IPS-20b (cell line): ENCODE measurements at regions not wholly inside any gene's neighbourhood (a gene's known extent, or its start where the extent isn't known, plus 50 kb on each side); places are given as distances from the start of the nearest gene placed in this dataset.

Experiments used
- H3K27ac ChIP-seq: one replicate; pipeline ENCODE4 v1.5.1; 2013; ENCODE audit warnings: low read length
- H3K27me3 ChIP-seq: 2 replicates; pipeline ENCODE4 v1.6.1; 2013; ENCODE audit warnings: mild to moderate bottlenecking, low read length, inconsistent platforms; ENCODE audit not compliant: insufficient read depth
- H3K36me3 ChIP-seq: 2 replicates; pipeline ENCODE4 v1.6.1; 2013; ENCODE audit warnings: low read depth, mild to moderate bottlenecking, inconsistent platforms, low read length, moderate library complexity; ENCODE audit not compliant: insufficient read depth
- H3K4me1 ChIP-seq: 2 replicates; pipeline ENCODE4 v1.6.1; 2013; ENCODE audit warnings: mild to moderate bottlenecking, control low read depth, inconsistent platforms, low read length, moderate library complexity; ENCODE audit not compliant: insufficient read depth
- H3K4me3 ChIP-seq: 2 replicates; pipeline ENCODE4 v1.5.1; 2013; ENCODE audit warnings: mild to moderate bottlenecking, low read length, inconsistent platforms
- H3K9ac ChIP-seq: 2 replicates; pipeline ENCODE4 v1.6.1; 2013; ENCODE audit warnings: low read depth, mild to moderate bottlenecking, inconsistent platforms, low read length, moderate library complexity
- H3K9me3 ChIP-seq: 2 replicates; pipeline ENCODE4 v1.6.1; 2013; ENCODE audit warnings: mild to moderate bottlenecking, low read depth, low read length, inconsistent platforms; ENCODE audit not compliant: insufficient read depth

DNA sequence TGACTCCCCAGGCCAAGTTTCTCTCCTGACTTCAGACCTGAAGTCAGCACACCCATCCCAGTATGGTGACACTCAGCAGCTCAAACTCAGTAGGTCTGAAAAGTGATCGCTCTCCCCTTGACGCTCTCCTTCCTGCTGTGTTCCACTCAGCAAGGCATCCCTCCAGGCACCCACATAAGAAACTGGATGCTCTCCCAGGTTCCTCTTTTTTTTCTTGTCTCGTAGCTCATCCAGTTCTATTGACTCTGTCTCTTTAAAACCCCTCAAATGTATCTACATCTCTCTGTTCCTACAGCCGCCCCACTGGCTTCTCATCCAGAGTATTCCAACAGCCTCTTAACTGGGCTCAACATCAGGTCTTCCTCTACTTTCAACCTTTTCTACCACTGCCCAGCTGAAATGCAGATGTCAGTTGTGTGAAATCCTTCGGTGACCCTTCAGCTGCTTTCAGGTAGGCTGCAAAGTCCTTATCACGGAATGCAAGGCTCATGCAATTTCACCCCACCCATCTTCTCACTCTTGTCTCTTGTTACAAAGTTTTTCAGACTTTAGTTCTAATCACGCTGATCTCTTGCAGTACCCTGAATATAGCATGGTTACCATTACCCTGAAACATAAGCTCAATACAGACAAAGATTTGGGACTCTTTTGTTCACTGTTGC, 286.2 kb upstream of the POU3F1 start:
- Histone ChIP-seq H3K27me3 (no peaks in the 10 kb centered on the region), H3K9ac (no peak overlapping the region), H3K27ac (no peak overlapping the region), H3K36me3 (no peaks in the 10 kb centered on the region), H3K4me3 (no peak overlapping the region), H3K4me1 (peaks cover 6% of the 10 kb centered on the region; the same call in 1 of the 2 replicates), H3K9me3 (no peaks in the 10 kb centered on the region)

DNA sequence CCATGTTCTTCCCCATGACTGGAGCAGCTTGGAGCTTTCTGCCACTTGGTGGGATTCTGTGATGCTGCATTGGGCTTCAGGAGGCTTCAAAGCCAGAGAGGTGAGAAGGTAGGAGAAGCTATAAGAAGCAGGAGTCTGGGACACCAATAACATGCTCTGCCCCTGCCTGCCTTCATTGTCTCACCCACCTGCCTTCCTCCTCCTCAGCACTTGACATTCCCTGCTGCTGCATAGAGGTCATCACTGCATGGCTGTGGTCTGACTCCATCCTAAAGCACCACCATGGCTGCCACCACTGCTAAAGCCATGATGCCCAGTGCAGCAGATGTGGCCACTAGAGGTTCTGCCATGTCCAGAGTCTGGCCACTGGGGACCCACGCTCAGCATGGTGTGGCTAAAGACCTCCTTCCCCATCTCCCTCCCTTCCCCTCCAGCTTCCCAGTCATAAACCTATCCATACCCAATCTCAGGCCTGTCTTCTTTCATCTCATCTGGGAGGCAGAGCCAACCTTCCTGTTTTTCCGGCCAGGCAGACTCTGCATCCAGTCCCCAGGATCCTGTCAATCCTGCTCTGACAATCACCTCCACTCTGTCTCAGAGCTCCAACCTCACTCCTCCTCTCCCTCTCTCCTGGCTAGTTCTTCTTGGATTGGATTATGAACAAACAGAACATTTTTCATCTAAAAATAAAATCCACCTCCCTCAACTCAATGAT, 285.1 kb upstream of the POU3F1 start:
- Histone ChIP-seq H3K9ac (no peak overlapping the region), H3K36me3 (no peaks in the 10 kb centered on the region), H3K4me3 (no peak overlapping the region), H3K27ac (no peak overlapping the region), H3K27me3 (no peaks in the 10 kb centered on the region), H3K4me1 (no peaks in the 10 kb centered on the region), H3K9me3 (no peaks in the 10 kb centered on the region)

- Histone ChIP-seq H3K27ac (no peak overlapping the region), H3K27me3 (no peaks in the 10 kb centered on the region), H3K9ac (no peak overlapping the region)
Measured at GRCh38 chr1:38330799-38331198, 284.2 kb upstream of the POU3F1 start.

DNA sequence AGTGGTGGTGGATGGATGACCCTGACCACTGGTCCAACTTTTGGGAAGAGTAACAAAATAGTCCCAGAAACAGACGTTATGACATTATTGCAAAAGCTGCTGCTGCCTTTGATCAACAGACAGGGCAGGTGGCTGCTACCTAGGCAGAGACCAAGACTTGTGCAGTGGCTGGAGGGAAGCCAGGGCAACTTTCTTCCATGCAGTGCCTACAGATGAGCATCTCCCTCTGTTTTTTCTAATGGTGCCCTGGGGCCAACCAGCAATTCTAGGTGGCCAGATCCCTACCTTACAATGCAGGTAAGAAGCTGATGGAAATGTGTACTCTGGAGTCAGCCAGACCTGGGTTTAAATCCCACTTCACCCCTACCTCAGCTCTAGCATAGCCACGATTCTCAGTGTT, 283.1 kb upstream of the POU3F1 start:
- Histone ChIP-seq H3K4me1 (no peaks in the 10 kb centered on the region), H3K36me3 (no peaks in the 10 kb centered on the region), H3K9me3 (no peaks in the 10 kb centered on the region), H3K4me3 (no peak overlapping the region), H3K27me3 (no peaks in the 10 kb centered on the region), H3K9ac (no peak overlapping the region), H3K27ac (no peak overlapping the region)

More at GRCh38 chr1:38330799-38331198, 284.2 kb upstream of the POU3F1 start:
- Histone ChIP-seq H3K4me1 (no peaks in the 10 kb centered on the region), H3K4me3 (no peak overlapping the region), H3K36me3 (no peaks in the 10 kb centered on the region), H3K9me3 (no peaks in the 10 kb centered on the region)

DNA sequence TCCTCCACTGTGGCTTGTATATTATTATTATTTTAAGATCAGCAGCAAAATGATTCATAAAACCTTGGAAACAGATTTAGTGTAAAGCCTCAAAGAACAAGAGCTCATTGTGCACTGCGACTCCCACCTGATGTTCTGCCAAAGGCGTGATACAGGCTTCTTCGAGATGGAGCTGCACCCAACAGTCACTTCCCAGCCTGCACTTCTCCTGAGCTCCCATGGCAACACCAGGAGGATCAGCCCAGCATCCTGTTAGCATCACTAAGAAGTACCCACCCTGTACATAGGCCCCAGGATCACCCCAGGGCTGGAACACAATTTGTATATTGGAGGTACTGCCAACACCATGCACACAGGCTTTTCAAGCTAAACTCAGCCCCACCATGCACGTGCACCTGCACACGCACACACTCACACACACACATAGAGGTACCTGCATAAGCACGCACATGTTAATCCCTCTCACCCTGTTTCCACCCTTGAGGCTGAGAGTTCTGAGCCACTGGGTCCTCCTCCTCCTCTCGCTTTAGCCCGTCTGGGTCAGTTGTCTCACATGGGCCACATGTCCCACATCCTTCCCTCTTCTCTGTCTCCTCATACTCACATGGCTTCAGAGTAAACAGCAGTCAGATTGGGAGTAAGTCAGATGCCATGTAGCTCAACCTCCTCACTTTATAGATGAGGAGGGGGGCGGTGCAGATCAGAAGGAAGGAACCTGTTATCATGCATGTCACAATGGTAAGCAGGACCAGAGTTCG, 281.9 kb upstream of the POU3F1 start:
- no peak overlapping the region for H3K27ac ChIP-seq
- no peaks in the 10 kb centered on the region for H3K36me3 ChIP-seq
- H3K27me3 ChIP-seq = no peaks in the 10 kb centered on the region
- no peaks in the 10 kb centered on the region for H3K4me1 ChIP-seq
- no peak overlapping the region for H3K9ac ChIP-seq
- H3K9me3 ChIP-seq = no peaks in the 10 kb centered on the region
- no peak overlapping the region for H3K4me3 ChIP-seq

GRCh38 chr1:38327559-38327973, 281.0 kb upstream of the POU3F1 start:
- Histone ChIP-seq H3K4me3 (no peak overlapping the region), H3K27ac (no peak overlapping the region), H3K9me3 (no peaks in the 10 kb centered on the region), H3K4me1 (no peaks in the 10 kb centered on the region), H3K9ac (no peak overlapping the region), H3K36me3 (no peaks in the 10 kb centered on the region), H3K27me3 (no peaks in the 10 kb centered on the region)

DNA sequence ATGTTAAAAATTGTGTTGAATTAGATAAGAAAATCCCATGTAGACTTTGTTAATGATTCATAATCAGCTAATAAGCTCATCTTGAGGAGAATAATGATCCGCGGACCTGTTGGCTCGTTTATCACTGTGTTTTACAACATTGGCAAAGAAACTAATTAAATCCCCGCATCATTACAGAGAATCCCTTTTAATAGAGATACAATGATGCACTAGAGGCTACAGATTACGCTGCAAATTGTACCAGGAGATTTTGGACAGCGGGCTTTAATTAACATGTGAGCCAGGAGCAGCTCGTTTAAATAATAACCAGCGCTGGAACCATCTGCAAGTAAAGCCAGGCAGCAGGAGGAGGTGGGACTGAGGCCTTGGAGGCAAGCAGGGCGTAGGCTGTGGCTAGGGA, 280.3 kb upstream of the POU3F1 start:
- Histone ChIP-seq H3K27me3 (no peaks in the 10 kb centered on the region), H3K36me3 (no peaks in the 10 kb centered on the region), H3K9me3 (no peaks in the 10 kb centered on the region)

DNA sequence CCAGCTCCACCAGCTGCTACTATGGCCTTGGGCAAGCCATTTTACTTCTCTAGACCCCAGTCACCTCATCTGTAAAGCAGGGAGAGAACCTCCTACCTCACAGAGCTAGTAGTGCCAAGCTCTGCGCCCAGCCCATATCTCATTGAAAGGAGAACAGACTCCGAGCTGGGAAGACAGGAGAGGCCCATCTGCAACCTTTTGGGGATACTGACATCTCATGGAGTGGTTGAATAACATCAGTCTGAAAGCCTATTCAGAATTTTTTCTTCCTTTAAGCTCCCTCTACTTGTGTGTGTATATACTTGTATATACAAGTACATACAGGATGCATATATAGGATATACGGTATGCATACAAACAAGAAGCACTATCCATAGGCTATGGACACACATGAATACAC, 279.5 kb upstream of the POU3F1 start:
- Histone ChIP-seq H3K9me3 (no peaks in the 10 kb centered on the region), H3K4me1 (no peaks in the 10 kb centered on the region), H3K27me3 (no peaks in the 10 kb centered on the region), H3K4me3 (no peak overlapping the region), H3K9ac (no peak overlapping the region), H3K36me3 (no peaks in the 10 kb centered on the region), H3K27ac (no peak overlapping the region)

More for the DNA sequence above, 280.3 kb upstream of the POU3F1 start:
- H3K27ac ChIP-seq = no peak overlapping the region
- H3K4me3 ChIP-seq = no peak overlapping the region
- H3K4me1 ChIP-seq = no peaks in the 10 kb centered on the region
- H3K9ac ChIP-seq = no peak overlapping the region

DNA sequence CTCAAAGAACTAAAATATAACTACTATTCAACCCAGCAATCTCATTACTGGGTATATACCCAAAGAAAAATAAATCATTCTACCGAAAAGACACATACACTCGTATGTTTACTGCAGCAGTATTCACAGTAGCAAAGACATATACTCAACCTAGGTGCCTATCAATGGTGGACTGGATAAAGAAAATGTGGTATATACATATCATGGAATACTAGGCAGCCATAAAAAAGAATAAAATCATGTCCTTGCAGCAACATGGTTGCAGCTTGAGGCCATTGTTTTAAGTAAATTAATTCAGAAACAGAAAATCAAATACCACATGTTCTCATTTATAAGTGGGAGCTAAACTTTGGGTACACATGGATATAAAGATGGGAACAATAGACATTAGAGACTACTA, 266.2 kb upstream of the POU3F1 start:
- Histone ChIP-seq H3K9me3 (no peaks in the 10 kb centered on the region), H3K4me3 (no peak overlapping the region), H3K36me3 (no peaks in the 10 kb centered on the region), H3K9ac (no peak overlapping the region), H3K27me3 (no peaks in the 10 kb centered on the region), H3K27ac (no peak overlapping the region), H3K4me1 (no peaks in the 10 kb centered on the region)

GRCh38 chr1:38310079-38310478, 263.5 kb upstream of the POU3F1 start:
- Histone ChIP-seq H3K9ac (no peak overlapping the region), H3K4me1 (no peaks in the 10 kb centered on the region), H3K4me3 (no peak overlapping the region), H3K27ac (no peak overlapping the region), H3K9me3 (no peaks in the 10 kb centered on the region), H3K36me3 (no peaks in the 10 kb centered on the region), H3K27me3 (no peaks in the 10 kb centered on the region)

DNA sequence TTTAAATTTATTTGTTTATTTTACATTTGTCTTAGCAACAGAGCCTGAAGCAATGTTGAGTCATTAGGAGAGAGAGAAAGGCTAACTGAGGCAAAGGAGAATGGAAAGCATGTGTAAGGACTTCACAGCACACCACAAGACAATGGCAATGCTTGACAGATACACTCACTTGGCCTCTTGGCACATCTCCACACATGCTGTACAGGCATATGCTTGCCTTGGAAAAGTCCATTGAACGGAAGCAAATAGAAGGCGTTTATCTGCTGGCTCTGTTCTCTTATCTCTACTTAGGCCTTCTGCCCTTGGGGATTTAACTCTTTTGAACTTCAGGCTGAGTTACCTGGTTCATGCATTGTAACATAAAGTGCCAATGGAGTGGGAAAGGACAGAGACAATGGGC, 262.2 kb upstream of the POU3F1 start:
- Histone ChIP-seq H3K4me1 (peaks cover 4% of the 10 kb centered on the region; the same call in 1 of the 2 replicates), H3K9me3 (no peaks in the 10 kb centered on the region), H3K9ac (no peak overlapping the region), H3K36me3 (no peaks in the 10 kb centered on the region), H3K27ac (no peak overlapping the region), H3K4me3 (no peak overlapping the region), H3K27me3 (no peaks in the 10 kb centered on the region)

- no peaks in the 10 kb centered on the region for H3K9me3 ChIP-seq
- H3K27ac ChIP-seq = no peak overlapping the region
- H3K36me3 ChIP-seq = no peaks in the 10 kb centered on the region
- H3K4me3 ChIP-seq = no peak overlapping the region
- no peak overlapping the region for H3K9ac ChIP-seq
- H3K27me3 ChIP-seq = no peaks in the 10 kb centered on the region
- peaks cover 4% of the 10 kb centered on the region; the same call in 1 of the 2 replicates for H3K4me1 ChIP-seq
Measured at GRCh38 chr1:38305666-38306065, 259.1 kb upstream of the POU3F1 start.
